Tibial nerve (tissue), 4 donors: ENCODE measurements at regions not wholly inside any gene's neighbourhood (a gene's known extent, or its start where the extent isn't known, plus 50 kb on each side); places are given as distances from the start of the nearest gene placed in this dataset.
"Not testable (repeated sequence)": the region's sequence is repeated elsewhere in the genome, so short reads cannot be mapped to it uniquely, and the experiment has no call there.

Experiments used
- DNase-seq, 2 donors: peaks; one replicate each; pipeline ENCODE4 v3.0.0-alpha.2; 2019; ENCODE audit warnings: low spot score in 2 of 2
- H3K27ac ChIP-seq, 4 donors: fragments of 200-600 bp; sonication (generic) in 3 of 4; one replicate each; pipeline ENCODE4 v1.5.1; 2017 to 2019; ENCODE audit warnings: mild to moderate bottlenecking in 1 of 4
- H3K27me3 ChIP-seq, 2 donors: fragments of 200-600 bp; sonication (generic) in 1 of 2; one replicate each; pipeline versions ENCODE4 v1.5.1 to v1.6.0; 2017 to 2019
- H3K36me3 ChIP-seq, 3 donors: fragments of 200-600 bp; sonication (generic); one replicate each; pipeline ENCODE4 v1.5.1; 2018 to 2019
- H3K4me1 ChIP-seq, 4 donors: fragments of 200-600 bp; sonication (generic) in 3 of 4; one replicate each; pipeline ENCODE4 v1.5.1; 2017 to 2019
- H3K4me3 ChIP-seq, 4 donors: fragments of 200-600 bp; sonication (generic) in 3 of 4; one replicate each; pipeline ENCODE4 v1.5.1; 2017 to 2019; ENCODE audit warnings: mild to moderate bottlenecking in 1 of 4, moderate library complexity in 1 of 4
- H3K9me3 ChIP-seq, 4 donors: fragments of 200-600 bp; sonication (generic) in 3 of 4; one replicate each; pipeline ENCODE4 v1.5.1; 2017 to 2019
- EP300 ChIP-seq, 2 donors: sonication (generic); formaldehyde crosslinking; IDR thresholded peaks; one replicate each; pipeline ENCODE4 v1.6.1; 2017; ENCODE audit warnings: antibody characterized with exemption in 2 of 2, mild to moderate bottlenecking in 1 of 2
- POLR2A ChIP-seq, 2 donors: fragments of 450-650 bp; IDR thresholded peaks; one replicate each; pipeline ENCODE4 v1.6.1; 2017; ENCODE audit warnings: antibody characterized with exemption in 2 of 2, mild to moderate bottlenecking in 2 of 2, moderate library complexity in 2 of 2
- whole genome bisulfite sequencing, 2 donors: methylation state at CpG; one replicate each; pipeline ENCODE4 v1.1.5; 2018; 5-methylcytosine and 5-hydroxymethylcytosine counted together
- TF ChIP-seq, protein P1 (sequence below), 5 experiments: fragments of 200-600 bp in 3 of 5; fragments of 450-650 bp in 2 of 5; sonication (generic) in 3 of 5; IDR thresholded peaks; one replicate each; pipeline ENCODE4 v1.5.1; 2016 to 2019; ENCODE audit warnings: antibody characterized with exemption in 5 of 5, mild to moderate bottlenecking in 3 of 5, moderate library complexity in 2 of 5

DNA sequence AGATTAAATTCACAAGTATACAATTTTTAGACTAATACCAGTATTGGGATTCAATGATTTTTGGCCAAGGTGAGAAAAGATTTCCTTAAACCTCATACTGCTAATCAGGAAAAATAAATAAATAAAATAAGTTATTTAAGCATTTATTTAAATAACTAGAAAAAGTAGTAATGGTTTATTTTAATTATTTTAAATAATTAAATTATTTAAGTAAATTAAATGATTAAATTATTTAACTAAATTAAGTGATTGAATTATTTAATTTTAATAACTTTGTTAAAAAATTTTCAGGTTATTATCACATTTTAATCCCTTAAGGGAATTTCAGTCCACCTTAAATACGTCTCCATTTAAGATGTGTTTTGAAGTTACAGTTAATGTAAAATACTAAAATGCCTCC lies 1831.5 kb upstream of the MIR17HG start:
- Histone ChIP-seq H3K4me3 (no peak overlapping the region), H3K9me3 (no peaks in the 10 kb centered on the region), H3K4me1 (peaks cover 0 to 6% (median 0%) of the 10 kb centered on the region in 4 donors), H3K36me3 (no peaks in the 10 kb centered on the region), H3K27ac (no peak overlapping the region), H3K27me3 (no peaks in the 10 kb centered on the region)
- DNase-seq = no peak
- 92 to 93% methylated on average over 1 of the region's 1 CpG for WGBS, 2 donors
- no peak for TF ChIP-seq EP300 (IDR thresholded peaks at IDR 0.05)

DNA sequence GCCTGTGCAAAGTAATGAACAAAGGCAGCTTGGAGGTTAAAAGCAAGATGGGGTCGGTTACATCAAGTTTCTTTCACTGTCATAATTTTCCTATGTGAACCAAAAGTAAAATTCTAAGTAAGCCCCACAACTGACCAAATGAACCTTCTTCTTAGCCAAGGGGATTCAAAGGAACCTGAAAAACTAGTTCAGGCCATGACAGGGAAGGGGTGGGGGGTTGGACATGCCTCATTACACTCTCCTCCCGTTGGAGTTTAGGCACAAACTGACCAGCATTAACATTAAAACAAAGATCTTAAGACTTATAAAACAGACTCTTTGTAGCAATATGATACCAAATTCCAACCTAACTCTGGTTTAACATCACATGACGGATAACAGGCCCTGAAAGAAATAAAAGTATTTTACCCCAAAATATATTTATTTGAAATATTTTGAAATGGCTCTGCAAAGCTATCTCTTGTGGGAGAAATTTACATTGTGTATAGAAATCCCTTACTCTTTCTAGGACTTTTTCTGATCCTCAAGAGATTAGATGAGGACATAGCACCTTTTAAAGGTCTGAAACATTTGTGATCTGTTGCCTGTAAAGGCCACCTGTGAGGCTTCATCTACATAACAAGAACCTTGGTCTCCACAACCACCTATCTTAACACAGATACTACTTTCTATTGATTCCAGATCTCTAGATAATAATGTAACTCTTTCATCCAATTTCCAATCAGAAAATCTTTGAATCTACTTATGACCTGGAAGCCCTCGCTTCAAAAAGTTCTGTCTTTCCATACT lies 1829.0 kb upstream of the MIR17HG start:
- DNase-seq = no peak
- WGBS, 2 donors = 75 to 79% methylated on average over 4 of the region's 4 CpGs

DNA sequence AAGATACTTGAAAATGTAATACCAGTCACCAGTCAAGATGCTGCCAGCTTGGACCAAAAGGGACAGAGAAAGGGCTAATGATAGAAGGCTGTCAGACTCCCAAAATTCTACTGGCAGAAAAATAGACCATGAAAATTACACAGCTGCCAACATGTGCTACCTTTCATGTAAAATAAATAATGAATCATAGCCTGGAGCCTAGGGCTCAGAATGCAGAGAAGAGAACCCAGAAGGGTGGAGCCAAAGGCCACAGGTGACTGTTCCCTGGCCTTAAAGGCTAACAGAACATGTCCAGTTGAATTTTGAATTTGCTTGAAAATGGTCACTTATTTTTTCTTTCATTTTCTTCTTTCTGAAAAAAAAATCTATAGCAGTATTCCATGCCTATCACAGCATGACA lies 1827.0 kb upstream of the MIR17HG start:
- TF ChIP-seq POLR2A (IDR thresholded peaks at IDR 0.05) = no peak
- TF ChIP-seq EP300 (IDR thresholded peaks at IDR 0.05) = no peak
- TF ChIP-seq, protein P1, sequence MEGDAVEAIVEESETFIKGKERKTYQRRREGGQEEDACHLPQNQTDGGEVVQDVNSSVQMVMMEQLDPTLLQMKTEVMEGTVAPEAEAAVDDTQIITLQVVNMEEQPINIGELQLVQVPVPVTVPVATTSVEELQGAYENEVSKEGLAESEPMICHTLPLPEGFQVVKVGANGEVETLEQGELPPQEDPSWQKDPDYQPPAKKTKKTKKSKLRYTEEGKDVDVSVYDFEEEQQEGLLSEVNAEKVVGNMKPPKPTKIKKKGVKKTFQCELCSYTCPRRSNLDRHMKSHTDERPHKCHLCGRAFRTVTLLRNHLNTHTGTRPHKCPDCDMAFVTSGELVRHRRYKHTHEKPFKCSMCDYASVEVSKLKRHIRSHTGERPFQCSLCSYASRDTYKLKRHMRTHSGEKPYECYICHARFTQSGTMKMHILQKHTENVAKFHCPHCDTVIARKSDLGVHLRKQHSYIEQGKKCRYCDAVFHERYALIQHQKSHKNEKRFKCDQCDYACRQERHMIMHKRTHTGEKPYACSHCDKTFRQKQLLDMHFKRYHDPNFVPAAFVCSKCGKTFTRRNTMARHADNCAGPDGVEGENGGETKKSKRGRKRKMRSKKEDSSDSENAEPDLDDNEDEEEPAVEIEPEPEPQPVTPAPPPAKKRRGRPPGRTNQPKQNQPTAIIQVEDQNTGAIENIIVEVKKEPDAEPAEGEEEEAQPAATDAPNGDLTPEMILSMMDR (IDR thresholded peaks at IDR 0.05) = no peak

More for the DNA sequence above, 1829.0 kb upstream of the MIR17HG start:
- H3K4me3 ChIP-seq = no peak overlapping the region
- H3K27me3 ChIP-seq = no peaks in the 10 kb centered on the region
- no peaks in the 10 kb centered on the region for H3K9me3 ChIP-seq
- TF ChIP-seq, protein P1 (IDR thresholded peaks at IDR 0.05) = no peak
- no peak for TF ChIP-seq EP300 (IDR thresholded peaks at IDR 0.05)
- no peak for TF ChIP-seq POLR2A (IDR thresholded peaks at IDR 0.05)
- H3K27ac ChIP-seq = no peak overlapping the region
- H3K36me3 ChIP-seq = no peaks in the 10 kb centered on the region
- peaks cover 0 to 6% (median 0%) of the 10 kb centered on the region in 4 donors for H3K4me1 ChIP-seq

DNA sequence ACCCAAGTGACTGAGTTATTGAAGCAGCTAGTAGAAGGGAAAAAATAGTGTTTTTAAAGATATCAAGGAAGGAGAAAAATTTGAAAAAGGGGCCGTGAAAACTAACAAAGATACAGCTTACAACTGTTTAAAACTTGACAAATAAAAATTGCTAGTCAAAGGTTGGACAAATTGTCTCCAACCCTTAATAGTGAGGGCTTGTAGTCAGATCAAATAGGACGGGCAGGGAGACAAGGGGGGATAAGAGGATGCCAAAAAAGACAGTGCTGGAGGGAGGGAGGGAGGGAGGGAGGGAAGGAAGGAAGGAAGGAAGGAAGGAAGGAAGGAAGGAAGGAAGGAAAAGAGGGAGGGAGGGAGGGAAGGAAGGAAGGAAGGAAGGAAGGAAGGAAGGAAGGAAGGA lies 1825.8 kb upstream of the MIR17HG start:
- not testable (repeated sequence) for H3K36me3 ChIP-seq, H3K27ac ChIP-seq, H3K9me3 ChIP-seq, DNase-seq, H3K4me3 ChIP-seq, H3K4me1 ChIP-seq, H3K27me3 ChIP-seq
- WGBS, 2 donors = 76 to 94% methylated on average over 2 of the region's 2 CpGs

More for the DNA sequence above, 1827.0 kb upstream of the MIR17HG start:
- no peaks in the 10 kb centered on the region for H3K27me3 ChIP-seq
- no peak overlapping the region for H3K27ac ChIP-seq
- DNase-seq = no peak
- no peaks in the 10 kb centered on the region for H3K36me3 ChIP-seq
- no peak overlapping the region for H3K4me3 ChIP-seq
- H3K4me1 ChIP-seq = no peaks in the 10 kb centered on the region
- no peaks in the 10 kb centered on the region for H3K9me3 ChIP-seq

DNA sequence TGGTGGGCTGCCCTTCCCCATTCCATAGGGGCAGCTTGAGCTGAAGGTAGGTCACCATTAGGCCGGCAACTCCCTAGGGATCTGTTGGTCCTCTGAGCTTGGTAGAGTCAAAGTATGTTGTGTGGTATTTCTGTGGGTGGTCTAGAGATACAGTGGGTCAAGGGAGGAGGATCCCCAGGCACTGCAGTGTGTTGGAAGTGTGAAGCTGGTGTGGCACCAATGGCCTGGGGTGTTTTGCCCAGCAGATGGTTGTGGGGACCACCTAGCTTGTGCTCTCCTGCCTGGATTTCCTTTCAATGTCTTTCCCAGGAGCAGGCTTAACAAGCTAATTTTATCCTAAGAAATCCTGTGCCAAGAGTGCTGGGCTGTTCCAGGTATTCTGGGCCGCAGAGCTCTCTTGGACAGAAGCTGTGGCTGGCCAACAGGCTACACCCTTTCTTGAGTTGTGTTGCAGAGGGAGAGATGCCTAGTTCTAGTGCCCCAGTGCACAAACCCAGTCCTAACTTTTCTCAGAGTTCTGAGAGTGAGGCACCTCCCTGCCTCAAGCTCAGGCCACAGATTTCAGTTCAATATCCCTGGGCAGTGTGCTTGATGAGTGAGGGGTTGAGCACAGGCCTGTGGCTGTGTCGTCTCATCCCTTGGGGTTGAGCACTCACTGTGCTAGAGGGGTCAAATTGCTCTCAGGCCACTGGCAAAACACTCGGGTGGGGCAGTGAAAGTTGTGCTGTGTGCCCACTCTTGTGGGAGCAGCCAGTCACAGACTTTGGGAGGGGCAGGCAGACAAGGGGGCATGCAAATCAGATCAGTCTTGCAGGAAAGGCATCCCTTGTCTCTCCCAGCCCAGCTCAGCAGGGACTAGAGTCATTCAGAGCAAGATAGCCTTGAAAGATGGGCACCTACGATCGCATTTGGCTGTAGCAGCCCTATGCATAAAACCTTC lies 1806.1 kb upstream of the MIR17HG start:
- H3K9me3 ChIP-seq = no peaks in the 10 kb centered on the region
- DNase-seq = no peak

More for the DNA sequence above, 1806.1 kb upstream of the MIR17HG start:
- Histone ChIP-seq H3K36me3 (no peaks in the 10 kb centered on the region), H3K4me3 (no peak overlapping the region), H3K27me3 (no peaks in the 10 kb centered on the region), H3K27ac (no peak overlapping the region), H3K4me1 (no peaks in the 10 kb centered on the region)
- TF ChIP-seq EP300 (IDR thresholded peaks at IDR 0.05) (no peak), POLR2A (IDR thresholded peaks at IDR 0.05) (no peak)
- TF ChIP-seq, protein P1 (IDR thresholded peaks at IDR 0.05) = no peak
- WGBS, 2 donors = 84 to 93% methylated on average over 4 to 6 of the region's 6 CpGs
